Upper lobe of right lung (tissue), 1 donor: ENCODE measurements at regions not wholly inside any gene's neighbourhood (a gene's known extent, or its start where the extent isn't known, plus 50 kb on each side); places are given as distances from the start of the nearest gene placed in this dataset.

Source experiments
- ATAC-seq: fragments of 200-7000 bp; cut with Tn5 transposase; one replicate; pipeline ENCODE4 v1.9.1; 2020; ENCODE audit warnings: mild to moderate bottlenecking, moderate library complexity
- DNase-seq: peaks from one replicate; pipeline ENCODE4 v3.0.0-alpha.2; 2020
- H3K27ac ChIP-seq: fragments of 200-600 bp; one replicate; pipeline ENCODE4 v1.8.0; 2022
- H3K27me3 ChIP-seq: fragments of 200-600 bp; one replicate; pipeline ENCODE4 v1.8.0; 2022; ENCODE audit warnings: mild to moderate bottlenecking
- H3K36me3 ChIP-seq: fragments of 200-600 bp; one replicate; pipeline ENCODE4 v1.8.0; 2022
- H3K4me1 ChIP-seq: fragments of 200-600 bp; one replicate; pipeline ENCODE4 v1.8.0; 2022
- H3K4me3 ChIP-seq: fragments of 200-600 bp; one replicate; pipeline ENCODE4 v1.8.0; 2022; ENCODE audit warnings: mild to moderate bottlenecking
- H3K9me3 ChIP-seq: fragments of 200-600 bp; one replicate; pipeline ENCODE4 v1.8.0; 2022
- CTCF ChIP-seq: fragments of 200-600 bp; IDR thresholded peaks from one replicate; pipeline ENCODE4 v1.8.0; 2022; ENCODE audit warnings: antibody characterized with exemption
- intact Hi-C: fragments of 100-400 bp; cut with DNase I; formaldehyde crosslinking; loops from one replicate; pipeline ENCODE4 v1.11.0; 2022
- donor health status: DM: no; HTN: yes; CAD: no; lungs with severe emphysema.

- no peak overlapping the region for H3K4me3 ChIP-seq
- intact Hi-C loops: no loop called here
- H3K4me1 ChIP-seq: no peaks in the 10 kb centered on the region
- H3K27me3 ChIP-seq: no peaks in the 10 kb centered on the region
- TF ChIP-seq CTCF: no peak
- DNase-seq (peak; percentile 52), ATAC-seq (no peak)
- no peaks in the 10 kb centered on the region for H3K36me3 ChIP-seq
- no peaks in the 10 kb centered on the region for H3K9me3 ChIP-seq
- H3K27ac ChIP-seq: no peak overlapping the region
Measured at GRCh38 chr22:49333206-49333605, 494.5 kb downstream of the BRD1 start.

GRCh38 chr22:49332691-49333090 lies 495.0 kb downstream of the BRD1 start:
- H3K27me3 ChIP-seq: no peaks in the 10 kb centered on the region
- ATAC-seq (no peak), DNase-seq (peak; percentile 32)
- H3K9me3 ChIP-seq: no peaks in the 10 kb centered on the region
- H3K4me1 ChIP-seq: no peaks in the 10 kb centered on the region
- no peak for TF ChIP-seq CTCF
- H3K27ac ChIP-seq: no peak overlapping the region
- intact Hi-C loops: no loop called here
- H3K4me3 ChIP-seq: no peak overlapping the region
- H3K36me3 ChIP-seq: no peaks in the 10 kb centered on the region

- H3K36me3 ChIP-seq: no peaks in the 10 kb centered on the region
- no peak for TF ChIP-seq CTCF
- H3K27me3 ChIP-seq: no peaks in the 10 kb centered on the region
- intact Hi-C loops: no loop called here
- H3K9me3 ChIP-seq: no peaks in the 10 kb centered on the region
- DNase-seq: peak; percentile 48
- no peak overlapping the region for H3K27ac ChIP-seq
- no peaks in the 10 kb centered on the region for H3K4me1 ChIP-seq
- no peak for ATAC-seq
- no peak overlapping the region for H3K4me3 ChIP-seq
Measured at GRCh38 chr22:49331878-49332277, 495.8 kb downstream of the BRD1 start.

- intact Hi-C loops: no loop called here
- DNase-seq: peak; percentile 44
- Histone ChIP-seq H3K4me3 (no peak overlapping the region), H3K27me3 (no peaks in the 10 kb centered on the region), H3K27ac (no peak overlapping the region), H3K36me3 (no peaks in the 10 kb centered on the region), H3K9me3 (no peaks in the 10 kb centered on the region), H3K4me1 (no peaks in the 10 kb centered on the region)
- TF ChIP-seq CTCF: no peak
- no peak for ATAC-seq
Measured at GRCh38 chr22:49331223-49331815, 496.4 kb downstream of the BRD1 start.

GRCh38 chr22:49330421-49331222 lies 497.1 kb downstream of the BRD1 start:
- ATAC-seq (no peak), DNase-seq (peak; percentile 41)
- Histone ChIP-seq H3K36me3 (no peaks in the 10 kb centered on the region), H3K4me1 (no peaks in the 10 kb centered on the region), H3K27ac (no peak overlapping the region), H3K4me3 (no peak overlapping the region), H3K9me3 (no peaks in the 10 kb centered on the region), H3K27me3 (no peaks in the 10 kb centered on the region)
- intact Hi-C loops: no loop called here
- TF ChIP-seq CTCF: no peak
